ENCODE measurements at regions not wholly inside any gene's neighbourhood (a gene's known extent, or its start where the extent isn't known, plus 50 kb on each side); places are given as distances from the start of the nearest gene placed in this dataset.
"Not testable (repeated sequence)": the region's sequence is repeated elsewhere in the genome, so short reads cannot be mapped to it uniquely, and the experiment has no call there.

GRCh38 chr5:102048940-102049339, 247.1 kb downstream of the SLCO4C1 start:
- Mint-ChIP-seq H3K4me3 (no peak overlapping the region), H3K27me3 (ENCODE audit: insufficient read depth) (no peaks in the 10 kb centered on the region), H3K9me3 (peaks cover 18% of the 10 kb centered on the region), H3K4me1 (ENCODE audit: low read depth) (no peaks in the 10 kb centered on the region), H3K27ac (no peak overlapping the region), H3K36me3 (ENCODE audit: low read depth) (no peaks in the 10 kb centered on the region)
- TF ChIP-seq CTCF (IDR thresholded peaks at IDR 0.05): no peak
- no peak for DNase-seq

GRCh38 chr5:102047073-102047472, 249.0 kb downstream of the SLCO4C1 start:
- H3K4me1 Mint-ChIP-seq (ENCODE audit: low read depth); H3K4me3 Mint-ChIP-seq; DNase-seq; H3K27ac Mint-ChIP-seq; H3K27me3 Mint-ChIP-seq (ENCODE audit: insufficient read depth); H3K36me3 Mint-ChIP-seq (ENCODE audit: low read depth): not testable (repeated sequence)
- peaks cover 24% of the 10 kb centered on the region for H3K9me3 Mint-ChIP-seq

- H3K36me3 Mint-ChIP-seq (ENCODE audit: low read depth): no peaks in the 10 kb centered on the region
- H3K9me3 Mint-ChIP-seq: peaks cover 10% of the 10 kb centered on the region
- H3K27me3 Mint-ChIP-seq (ENCODE audit: insufficient read depth): no peaks in the 10 kb centered on the region
- no peak for TF ChIP-seq CTCF (IDR thresholded peaks at IDR 0.05)
- no peaks in the 10 kb centered on the region for H3K4me1 Mint-ChIP-seq (ENCODE audit: low read depth)
- DNase-seq: no peak
- H3K4me3 Mint-ChIP-seq: no peak overlapping the region
- no peak overlapping the region for H3K27ac Mint-ChIP-seq
These were observed 255.8 kb downstream of the SLCO4C1 start for GRCh38 chr5:102040326-102040725.

DNA sequence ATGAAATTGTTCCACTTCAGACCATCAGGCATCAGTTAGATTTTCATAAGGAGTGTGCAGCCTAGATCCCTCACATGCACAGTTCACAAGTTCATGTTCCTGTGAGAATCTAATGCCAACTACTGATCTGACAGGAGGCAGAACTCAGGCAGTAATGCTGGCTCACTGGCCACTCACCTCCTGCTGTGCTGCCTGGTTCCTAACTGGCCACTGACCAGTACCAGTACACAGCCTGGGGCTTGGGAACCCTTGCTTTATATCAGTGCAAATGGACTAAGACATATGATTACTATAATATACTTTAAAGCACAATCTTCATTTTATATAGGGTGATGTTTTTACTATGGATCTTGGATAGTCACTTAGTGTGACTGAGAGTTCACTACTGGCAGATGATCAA, 259.2 kb downstream of the SLCO4C1 start:
- no peak for TF ChIP-seq CTCF (IDR thresholded peaks at IDR 0.05)
- H3K9me3 Mint-ChIP-seq: peaks cover 6% of the 10 kb centered on the region
- DNase-seq: no peak
- no peaks in the 10 kb centered on the region for H3K4me1 Mint-ChIP-seq (ENCODE audit: low read depth)
- H3K4me3 Mint-ChIP-seq: no peak overlapping the region
- H3K27me3 Mint-ChIP-seq (ENCODE audit: insufficient read depth): no peaks in the 10 kb centered on the region
- no peaks in the 10 kb centered on the region for H3K36me3 Mint-ChIP-seq (ENCODE audit: low read depth)
- H3K27ac Mint-ChIP-seq: no peak overlapping the region

DNA sequence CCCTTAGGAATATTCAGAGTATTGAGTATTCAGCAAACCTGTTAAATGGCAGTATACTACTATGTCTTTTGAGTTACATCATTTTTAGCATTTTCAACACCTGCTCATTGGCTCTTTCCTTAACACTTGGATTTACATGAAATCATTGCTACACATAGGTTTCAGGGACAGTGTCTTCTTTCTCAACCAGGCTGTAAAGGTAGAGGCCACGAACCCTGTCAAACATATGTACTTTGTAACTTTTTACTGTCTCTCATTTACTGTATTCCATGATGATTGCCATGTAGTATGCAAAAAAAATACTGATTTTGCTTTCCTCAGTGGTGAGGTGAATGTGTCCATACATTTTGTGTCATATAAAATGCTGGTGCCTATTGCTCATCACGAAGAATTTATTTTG, 264.4 kb downstream of the SLCO4C1 start:
- Mint-ChIP-seq H3K27ac (no peak overlapping the region), H3K27me3 (ENCODE audit: insufficient read depth) (no peaks in the 10 kb centered on the region), H3K4me3 (no peak overlapping the region), H3K4me1 (ENCODE audit: low read depth) (no peaks in the 10 kb centered on the region), H3K36me3 (ENCODE audit: low read depth) (no peaks in the 10 kb centered on the region), H3K9me3 (peaks cover 6% of the 10 kb centered on the region)
- TF ChIP-seq CTCF (IDR thresholded peaks at IDR 0.05): no peak
- no peak for DNase-seq

DNA sequence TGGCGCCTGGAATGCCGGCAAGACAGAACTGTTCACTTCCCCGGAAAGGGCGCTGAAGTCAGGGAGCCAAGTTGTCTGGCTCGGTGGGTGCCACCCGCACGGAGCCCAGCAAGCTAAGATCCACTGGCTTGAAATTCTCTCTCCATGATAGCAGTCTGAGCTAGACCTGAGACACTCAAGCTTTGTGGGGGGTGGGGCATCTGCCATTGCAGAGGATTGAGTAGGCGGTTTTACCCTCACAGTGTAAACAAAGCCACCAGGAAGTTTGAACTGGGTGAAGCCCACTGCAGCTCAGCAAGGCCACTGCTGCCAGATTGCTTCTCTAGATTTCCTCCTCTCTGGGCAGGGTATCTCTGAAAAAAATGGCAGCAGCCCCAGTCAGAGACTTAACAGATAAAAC, 277.4 kb downstream of the SLCO4C1 start:
- Mint-ChIP-seq H3K27ac (no peak overlapping the region), H3K36me3 (ENCODE audit: low read depth) (no peaks in the 10 kb centered on the region), H3K9me3 (peaks cover 69% of the 10 kb centered on the region), H3K4me1 (ENCODE audit: low read depth) (no peaks in the 10 kb centered on the region), H3K4me3 (no peak overlapping the region), H3K27me3 (ENCODE audit: insufficient read depth) (no peaks in the 10 kb centered on the region)
- no peak for DNase-seq
- no peak for TF ChIP-seq CTCF (IDR thresholded peaks at IDR 0.05)
